Left forelimb (tissue), 1 donor: ENCODE measurements at regions not wholly inside any gene's neighbourhood (a gene's known extent, or its start where the extent isn't known, plus 50 kb on each side); places are given as distances from the start of the nearest gene placed in this dataset.

Experiments used
- DNase-seq: peaks from one replicate; pipeline ENCODE4 v3.0.0-alpha.2; 2018; ENCODE audit warnings: low spot score

GRCh38 chr1:48054232-48054631 is 57.0 kb upstream of the TRABD2B start:
- no peak for DNase-seq

GRCh38 chr1:48052923-48053291 is 55.7 kb upstream of the TRABD2B start:
- DNase-seq, result no peak

- no peak for DNase-seq
These were observed 54.4 kb upstream of the TRABD2B start for GRCh38 chr1:48051466-48052126.

GRCh38 chr1:48049823-48050535 is 52.8 kb upstream of the TRABD2B start:
- DNase-seq, result no peak

GRCh38 chr1:48048980-48049379 is 51.8 kb upstream of the TRABD2B start:
- DNase-seq, result no peak

- no peak for DNase-seq
These were observed 50.9 kb upstream of the TRABD2B start for GRCh38 chr1:48048064-48048463.

GRCh38 chr1:48047116-48047515 is 49.9 kb upstream of the TRABD2B start:
- DNase-seq, result no peak
